Activated CD4-positive, CD25-positive, alpha-beta regulatory T cell (primary cell): ENCODE measurements at regions not wholly inside any gene's neighbourhood (a gene's known extent, or its start where the extent isn't known, plus 50 kb on each side); places are given as distances from the start of the nearest gene placed in this dataset.

Experiments
- DNase-seq, 4 experiments: peaks; one replicate each; lab custom pipeline; 2025; lab: John Stamatoyannopoulos, UW

DNA sequence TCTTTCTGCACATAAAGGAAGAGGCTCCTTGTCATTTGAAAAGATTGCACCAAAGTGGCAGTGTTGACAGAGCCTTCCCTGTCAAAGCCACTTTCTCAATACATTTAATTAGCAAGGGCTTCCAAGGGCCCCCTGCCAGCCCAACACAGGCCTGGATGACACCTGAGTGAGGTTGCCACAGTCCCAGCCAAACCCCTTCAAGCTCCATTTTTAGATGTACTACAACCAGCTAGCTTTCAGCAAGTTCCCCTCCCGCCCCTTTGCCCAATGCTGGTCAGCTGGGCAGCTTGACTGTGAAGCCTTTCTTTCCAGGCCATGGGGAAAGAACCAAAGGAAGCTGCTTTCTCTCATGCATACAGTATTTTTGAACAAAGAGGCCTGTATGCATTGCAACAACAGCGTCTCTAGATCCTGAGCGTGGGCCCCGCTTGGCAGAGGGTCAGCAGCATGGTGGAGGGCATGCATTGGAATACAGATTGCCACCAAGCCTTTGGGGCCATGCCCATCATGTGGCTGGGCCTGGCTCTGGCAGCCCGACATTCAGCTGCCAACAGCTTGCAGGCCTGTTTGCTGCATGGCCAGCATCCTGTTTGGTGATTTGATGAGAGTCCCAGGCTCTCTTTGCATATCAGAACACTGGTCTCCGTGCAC is 261.1 kb upstream of the GATB start:
- no peak for DNase-seq

DNA sequence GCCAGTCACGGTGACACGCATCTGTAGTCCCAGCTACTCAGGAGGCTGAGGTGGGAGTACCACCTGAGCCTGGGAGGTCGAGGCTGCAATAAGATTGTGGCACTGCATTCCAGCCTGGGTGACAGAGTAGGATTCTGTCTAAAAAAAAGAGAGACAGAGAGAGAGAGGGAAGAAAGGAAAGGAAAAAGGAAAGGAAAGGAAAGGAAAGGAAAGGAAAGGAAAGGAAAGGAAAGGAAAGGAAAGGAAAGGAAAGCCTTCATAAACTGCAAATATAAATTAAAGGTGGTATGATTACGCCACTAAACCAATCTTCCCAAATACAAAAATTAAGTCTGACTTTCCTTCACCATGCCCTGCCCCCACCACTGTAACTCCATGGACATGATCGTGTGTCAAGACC is 259.3 kb upstream of the GATB start:
- no peak for DNase-seq

DNA sequence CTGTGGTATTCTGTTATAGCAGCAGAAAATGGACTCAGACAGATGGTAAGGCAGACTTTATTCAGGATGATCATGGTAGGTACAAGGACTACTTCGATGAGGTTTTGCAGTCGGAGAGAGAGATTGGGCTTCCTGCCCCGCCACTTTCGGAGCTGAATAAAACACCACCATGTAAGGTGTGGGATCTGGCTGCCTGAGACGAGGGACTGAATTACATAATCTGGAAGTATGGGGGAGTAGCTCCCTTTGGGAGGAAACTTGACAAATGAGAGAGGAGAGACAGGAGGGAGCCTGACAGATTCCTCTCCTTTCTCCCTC is 255.5 kb upstream of the GATB start:
- DNase-seq = no peak

DNA sequence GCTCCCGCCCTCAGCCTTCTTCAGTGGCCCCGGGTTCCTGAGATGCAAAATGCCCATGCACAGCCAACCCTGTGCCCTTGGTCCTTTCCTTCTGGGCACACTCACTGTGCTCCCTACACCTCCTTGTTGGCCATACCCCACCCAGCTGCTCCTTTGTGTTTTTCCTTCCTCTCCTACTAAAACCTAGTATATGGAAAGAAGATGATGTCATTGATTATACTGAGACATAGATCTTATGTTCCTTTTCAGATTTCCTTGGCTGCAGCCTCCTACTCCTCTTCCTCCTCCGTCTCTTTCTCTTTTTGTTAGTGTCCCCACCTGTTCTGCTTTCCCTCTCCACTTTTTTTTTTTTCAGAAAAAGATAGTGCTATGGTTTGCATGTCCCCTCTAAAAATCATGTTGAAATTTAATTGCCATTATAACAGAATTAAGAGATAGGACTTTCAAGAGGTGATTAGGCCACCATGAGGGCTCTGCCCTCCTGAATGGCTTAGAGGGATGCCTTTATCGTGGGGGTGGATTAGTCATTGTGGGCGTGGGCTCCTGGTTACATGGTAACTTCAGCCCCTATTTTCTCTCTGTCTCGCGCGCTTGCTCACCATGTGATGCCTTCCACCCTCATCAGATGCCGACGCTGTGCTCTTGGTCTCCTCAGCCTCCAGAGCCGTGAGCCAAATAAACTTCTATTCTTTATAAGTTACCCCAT is 254.9 kb upstream of the GATB start:
- DNase-seq = no peak

DNA sequence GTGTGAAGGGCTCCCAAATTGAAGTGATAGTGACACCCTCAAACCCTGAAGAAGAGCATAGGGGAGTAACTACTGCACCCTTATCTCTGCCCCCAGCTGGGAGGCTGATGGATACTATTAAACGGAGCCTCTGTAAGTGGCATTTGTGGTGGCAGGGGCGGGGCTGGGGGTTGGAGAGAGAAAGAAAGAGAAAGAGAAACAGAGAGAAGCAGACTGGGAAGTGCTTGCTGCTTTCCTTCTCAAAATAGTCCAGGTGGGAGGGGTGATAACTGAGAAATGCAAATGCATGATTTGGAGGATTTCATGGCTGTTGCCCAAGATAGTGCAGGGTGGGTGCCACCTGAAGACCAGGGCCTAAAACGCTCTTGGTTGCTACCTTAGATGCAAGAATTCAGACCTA is 253.5 kb upstream of the GATB start:
- no peak for DNase-seq

DNA sequence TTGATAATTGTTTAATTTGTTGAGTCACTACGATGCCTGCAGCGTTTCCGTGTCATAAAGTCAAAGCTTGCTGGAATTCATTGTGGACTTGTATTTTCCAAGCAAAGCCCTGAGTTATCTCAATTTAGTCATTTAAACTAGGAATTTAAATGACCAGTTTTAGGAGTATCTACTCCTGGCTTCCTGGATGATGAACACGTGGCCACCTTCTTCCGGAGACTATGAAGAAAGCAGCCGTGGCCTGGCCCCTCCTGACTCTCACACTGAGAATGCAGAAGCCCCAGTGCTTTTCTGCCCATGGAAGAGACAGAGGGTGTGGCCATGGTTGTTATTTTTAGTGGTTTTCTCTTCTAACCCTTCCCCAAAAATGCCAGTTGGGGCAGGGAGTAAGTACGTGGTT is 250.7 kb upstream of the GATB start:
- no peak for DNase-seq

DNA sequence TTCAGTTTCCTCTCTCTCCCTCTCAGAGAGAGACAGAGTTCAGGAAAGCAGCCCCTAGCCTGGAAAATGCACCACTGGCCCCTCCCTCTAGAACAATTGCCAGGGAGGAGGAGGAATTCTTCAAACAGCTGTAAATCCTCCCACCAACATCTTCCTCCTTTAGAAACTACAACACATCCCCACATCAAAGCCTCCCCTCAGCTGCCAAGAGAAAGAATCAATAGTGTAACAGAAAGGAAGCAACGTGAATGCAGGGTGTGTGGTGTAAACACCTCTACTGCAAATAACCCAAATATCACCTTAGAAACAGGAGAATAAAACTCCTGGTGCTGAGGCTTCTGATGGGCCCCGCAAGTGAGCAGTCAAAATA is 249.9 kb upstream of the GATB start:
- no peak for DNase-seq

DNA sequence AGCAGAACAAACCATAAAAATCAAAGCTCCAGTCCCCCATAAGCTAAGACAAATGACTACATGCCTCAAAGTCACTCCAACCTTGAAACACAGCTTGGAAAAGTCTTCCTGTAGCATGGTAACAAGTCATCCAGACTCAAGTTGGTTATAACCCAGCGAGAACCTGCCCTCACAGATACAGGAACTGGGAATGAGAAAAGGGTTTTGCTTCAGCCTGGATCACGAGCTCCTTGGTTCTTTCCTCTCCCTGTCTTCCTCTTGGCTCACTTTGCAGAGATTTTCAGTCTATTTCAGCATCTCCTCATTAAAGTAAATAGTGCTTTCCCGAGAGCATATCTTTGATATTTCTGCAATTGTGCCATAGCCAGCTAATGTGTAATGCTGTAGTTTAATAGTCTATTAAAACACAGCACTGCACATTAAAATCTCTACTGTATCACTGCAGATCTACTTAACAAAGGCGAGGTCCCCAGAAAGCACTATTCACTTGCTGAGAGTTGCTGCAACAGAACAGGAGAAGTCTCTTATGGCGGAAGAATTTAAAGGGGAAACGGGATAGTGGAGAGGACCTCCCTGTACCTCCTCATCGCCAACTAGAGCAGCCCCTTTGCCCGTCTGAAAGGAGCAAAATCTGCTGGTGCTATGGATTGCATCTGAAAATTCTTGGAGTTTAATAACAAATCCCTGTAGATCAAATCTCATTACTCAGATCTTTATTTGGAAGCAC is 249.3 kb upstream of the GATB start:
- DNase-seq = no peak

DNA sequence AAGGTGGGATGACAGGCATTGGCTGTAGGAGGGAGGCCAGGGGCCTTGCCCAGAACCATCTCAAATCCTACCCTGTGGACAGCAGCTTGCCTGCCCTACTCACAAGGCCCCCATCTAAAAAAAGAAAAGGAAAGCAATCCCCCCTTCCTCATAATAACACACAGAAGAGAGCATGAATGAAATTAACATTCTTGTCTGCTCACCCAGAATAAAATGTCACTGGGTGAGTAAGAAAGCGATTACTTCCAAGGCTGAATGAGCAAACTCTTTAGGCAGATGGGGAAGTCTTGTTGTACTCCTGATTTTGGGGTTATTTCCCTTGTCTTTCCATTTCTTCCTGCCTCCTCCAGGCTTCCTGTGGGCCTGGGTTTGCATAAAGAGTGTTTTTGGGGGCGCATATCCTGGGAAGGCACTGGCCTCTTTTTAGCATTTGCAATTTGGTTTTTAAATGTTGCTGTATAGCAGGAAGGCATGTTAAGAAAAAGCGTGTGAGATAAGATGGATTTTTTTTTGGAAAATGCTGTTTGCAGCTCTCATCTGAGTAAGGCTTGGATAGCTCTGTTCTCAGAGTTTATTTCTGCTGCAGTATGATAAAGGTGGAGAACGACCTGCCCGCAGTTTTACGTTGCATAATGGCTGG is 248.3 kb upstream of the GATB start:
- DNase-seq = no peak

DNA sequence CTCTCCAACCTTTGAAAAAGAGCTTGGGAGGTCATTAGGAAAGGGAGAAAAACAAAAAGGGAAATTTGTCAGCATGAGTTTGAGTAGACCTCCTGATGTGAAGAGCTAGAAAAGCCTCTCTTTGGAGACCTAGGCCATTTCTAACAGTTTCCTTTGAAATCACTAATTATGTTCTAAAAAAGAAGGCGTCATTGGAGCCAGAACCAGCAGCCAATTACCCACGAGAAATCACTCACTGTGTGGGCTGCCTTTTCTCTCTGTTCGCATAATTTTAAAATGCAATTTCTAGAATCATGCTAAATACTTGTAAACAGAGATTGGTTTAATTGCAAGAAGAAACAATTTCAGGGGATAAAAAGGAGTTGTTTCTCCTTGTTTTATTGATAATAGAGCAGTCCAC is 246.3 kb upstream of the GATB start:
- no peak for DNase-seq

DNA sequence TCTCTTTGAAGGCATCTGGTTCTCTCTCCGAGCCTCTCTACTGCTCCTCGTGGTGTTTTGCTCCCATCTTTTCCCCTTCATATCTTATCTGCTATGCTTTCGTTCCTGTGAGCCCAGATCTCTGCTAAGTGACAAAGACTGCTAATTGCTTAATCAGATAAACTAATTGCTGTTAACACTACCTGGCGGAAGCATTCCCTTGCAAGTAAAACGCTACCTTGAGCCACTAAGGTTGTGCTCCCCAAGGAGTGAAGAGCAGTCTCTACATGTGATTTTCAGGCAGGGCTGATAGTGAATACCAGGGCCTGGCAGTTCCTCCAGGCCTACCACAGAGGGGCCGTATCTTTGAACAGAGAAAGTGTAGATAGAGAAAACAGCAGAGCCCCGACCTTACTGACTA is 244.0 kb upstream of the GATB start:
- DNase-seq = no peak

DNA sequence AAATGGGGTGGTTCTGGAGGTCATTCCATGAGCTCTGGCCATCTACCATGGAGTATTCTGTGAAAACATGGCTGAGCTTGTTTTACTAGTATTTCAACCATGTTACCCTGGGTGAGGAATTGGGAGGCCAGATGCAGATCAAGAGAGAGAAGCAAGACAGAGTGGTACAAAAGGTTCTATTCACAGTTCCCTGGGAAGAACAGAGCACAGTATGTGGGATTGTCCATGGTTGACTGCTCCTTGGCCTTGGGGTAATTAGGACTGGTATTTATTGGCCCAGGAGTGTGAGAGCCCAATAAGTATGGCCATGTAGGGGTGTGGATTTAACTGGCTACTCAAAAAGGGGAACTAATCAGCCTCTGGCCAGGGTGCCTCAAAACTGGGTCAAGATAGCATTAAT is 239.7 kb upstream of the GATB start:
- no peak for DNase-seq

DNA sequence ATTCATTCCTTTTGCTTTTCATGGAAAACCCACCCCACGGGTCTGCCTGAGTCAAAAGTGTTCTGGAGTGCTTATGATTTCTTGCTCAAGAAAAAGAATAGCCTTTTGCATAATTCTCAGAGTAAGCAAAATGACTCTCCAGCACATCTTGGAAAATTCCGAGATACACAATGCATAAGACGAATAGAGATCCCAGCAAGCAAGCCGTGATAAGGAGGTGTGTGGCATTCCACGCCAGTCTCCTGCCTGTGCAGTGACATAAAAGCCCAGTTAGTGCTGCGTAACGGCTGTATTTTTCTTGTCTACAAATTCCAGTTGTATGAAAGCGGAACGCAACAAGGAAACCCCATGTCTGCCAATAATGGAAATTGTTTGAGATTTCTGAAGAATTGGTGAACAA is 237.9 kb upstream of the GATB start:
- no peak for DNase-seq

DNA sequence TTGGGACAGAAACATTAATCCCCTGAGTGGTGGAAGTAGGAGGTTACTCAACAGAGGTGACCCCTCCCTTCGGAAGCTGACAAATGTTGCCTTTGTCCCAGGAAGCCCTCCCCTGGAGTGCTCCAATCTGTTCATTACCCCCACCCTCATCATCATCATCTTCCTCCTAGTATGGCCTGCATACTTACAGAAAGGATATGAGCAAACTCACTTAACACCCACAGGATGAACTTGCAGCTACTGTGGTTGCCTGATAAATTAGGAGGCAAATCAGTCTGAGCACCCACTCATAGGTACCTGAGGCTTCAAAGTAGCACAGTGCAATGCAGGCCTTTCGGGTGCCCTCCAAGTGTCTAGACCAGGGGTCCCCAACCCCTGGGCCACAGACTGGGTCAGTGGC is 236.7 kb upstream of the GATB start:
- no peak for DNase-seq

DNA sequence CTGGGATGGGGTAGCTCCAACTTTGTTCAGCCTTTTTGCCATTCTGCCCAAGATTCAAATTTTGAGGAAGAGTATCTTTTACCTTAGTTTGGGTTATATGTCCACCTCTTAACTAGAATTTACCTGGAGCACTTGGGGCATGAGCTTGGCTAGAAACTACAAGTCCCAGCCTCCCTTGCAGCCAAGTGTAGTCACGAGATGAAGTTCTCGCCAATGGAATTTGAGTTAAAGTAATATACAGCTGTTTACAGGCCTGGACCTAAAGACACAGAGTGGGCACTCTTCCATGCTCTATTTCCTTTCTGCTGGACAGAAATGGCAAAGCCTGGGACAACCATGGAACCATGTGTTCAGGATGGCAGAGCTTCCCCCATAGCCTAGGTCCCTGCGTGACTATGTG is 233.6 kb upstream of the GATB start:
- no peak for DNase-seq

DNA sequence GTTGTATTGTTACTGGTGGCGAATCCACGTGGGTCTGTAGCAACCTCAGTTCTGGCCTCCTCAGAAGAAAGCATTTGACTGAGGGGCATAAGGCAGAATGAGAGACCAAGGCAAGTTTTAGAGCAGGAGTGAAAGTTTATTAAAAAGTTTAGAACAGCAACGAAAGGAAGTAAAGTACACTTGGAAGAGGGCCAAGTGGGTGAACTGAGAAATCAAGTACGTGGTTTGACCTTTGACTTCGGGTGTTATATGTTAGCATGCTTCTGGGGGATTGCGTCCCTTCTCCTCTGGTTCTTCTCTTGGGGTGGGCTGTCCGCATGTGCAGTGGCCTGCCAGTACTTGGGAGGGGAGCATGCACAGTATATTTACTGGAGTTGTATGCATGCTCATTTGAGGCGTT is 232.7 kb upstream of the GATB start:
- no peak for DNase-seq

DNA sequence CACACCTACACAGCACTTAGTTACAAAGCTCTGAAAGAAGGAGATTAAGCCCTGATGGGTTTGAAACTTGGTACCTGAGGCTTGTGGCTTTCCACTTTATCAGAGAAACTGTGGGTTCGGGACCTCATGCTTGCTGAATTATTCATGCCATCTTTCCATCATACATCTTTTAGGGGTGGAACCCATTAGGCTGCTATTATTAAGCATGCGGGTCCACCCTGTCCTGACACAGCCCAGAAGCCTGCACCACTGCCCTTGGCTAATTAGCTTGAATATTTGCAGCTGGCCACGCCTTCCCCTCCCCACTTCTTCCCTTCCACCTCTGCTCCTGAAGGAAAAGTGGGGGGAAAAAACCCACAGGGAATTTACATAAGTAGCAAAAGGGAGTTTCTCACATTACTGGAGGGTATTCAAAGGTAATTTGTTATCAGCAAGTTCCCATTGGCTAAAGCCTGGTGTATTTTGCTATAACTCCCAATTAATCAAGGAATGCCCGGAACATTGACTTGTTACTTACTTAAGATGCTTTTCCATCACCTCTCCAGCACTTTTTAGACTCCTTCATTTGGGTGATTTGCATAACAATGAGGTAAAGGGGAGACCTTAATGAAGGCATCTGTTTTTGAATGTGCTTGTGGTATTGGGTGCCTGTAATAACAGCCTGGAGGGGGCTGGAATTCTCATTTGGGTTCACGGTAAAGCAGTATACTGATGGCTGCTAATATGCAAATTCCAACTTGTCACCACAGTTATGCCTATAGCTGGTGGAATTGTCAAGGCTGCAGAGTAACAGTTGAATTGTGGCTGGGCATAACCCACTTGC is 231.7 kb upstream of the GATB start:
- no peak for DNase-seq

DNA sequence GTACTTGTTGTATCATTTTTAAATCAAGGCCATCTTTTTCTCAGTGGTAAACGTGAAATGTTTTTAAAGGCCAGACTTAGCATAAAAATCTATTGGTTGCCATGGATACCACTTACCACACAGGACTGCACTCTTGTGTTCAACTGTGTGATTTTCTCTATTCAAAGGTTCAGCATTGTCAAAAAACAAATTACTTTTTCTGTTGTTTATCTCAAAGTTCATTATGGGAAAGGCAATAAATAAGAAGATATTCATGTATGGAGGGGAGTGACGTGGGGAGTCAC is 231.0 kb upstream of the GATB start:
- no peak for DNase-seq

DNA sequence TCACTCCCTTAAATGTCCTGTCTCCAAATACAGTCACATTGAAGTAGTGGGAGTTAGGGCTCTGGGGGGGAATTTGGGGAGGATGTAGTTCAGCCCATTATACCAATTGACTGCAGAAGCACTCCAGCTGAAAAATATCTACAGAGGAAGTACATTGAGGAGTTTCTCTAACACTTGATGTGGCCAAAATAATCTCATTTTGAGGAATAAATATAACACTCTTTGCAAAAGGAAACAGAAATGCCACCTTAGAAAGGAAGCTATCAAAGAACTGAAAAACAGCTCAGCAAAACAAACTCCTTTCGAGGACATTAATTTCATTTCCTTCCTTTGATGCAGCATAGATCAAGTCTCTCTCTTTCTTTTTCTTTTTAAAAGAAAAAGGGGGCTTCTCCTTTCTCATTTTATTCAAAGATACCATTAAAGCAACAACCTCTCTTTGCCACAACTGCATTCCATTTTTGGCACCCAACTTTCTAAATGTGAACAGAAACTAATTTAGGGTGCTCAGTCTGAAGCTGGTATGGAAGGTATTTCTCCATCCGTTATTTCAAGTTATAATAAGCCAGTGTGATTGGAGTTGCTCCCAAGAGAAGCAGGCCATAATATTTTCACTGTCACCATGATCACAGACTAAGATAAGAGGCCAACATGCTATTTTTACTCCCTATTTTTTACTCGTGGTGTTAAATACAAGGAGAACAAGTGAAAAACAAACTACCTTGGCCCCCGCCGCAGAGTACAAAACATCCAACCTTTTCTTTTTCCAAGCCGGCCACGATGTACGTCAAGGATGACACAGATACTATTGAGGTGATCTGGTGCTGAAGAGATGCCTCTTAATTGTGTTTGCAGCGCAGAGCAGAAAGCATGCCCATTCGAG is 230.4 kb upstream of the GATB start:
- DNase-seq = no peak

DNA sequence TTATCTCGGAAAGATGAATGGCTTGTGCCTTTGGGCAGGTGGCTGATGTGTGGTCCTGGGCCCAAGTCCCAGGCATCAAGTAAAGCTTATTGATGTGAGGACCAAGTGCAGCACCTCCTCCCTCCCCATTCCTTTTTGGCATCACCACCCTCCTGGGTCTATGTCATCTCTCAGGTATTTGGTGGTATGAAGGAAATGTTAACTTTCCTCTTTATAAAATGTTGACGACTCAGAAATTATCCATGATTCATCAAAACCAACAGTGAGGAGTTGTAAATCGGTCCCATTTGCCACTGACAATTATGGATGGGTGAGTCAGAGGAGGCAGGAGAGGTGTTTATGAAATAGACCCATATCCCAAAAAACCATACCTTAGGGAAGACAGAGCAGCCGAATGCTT is 229.4 kb upstream of the GATB start:
- DNase-seq = no peak

DNA sequence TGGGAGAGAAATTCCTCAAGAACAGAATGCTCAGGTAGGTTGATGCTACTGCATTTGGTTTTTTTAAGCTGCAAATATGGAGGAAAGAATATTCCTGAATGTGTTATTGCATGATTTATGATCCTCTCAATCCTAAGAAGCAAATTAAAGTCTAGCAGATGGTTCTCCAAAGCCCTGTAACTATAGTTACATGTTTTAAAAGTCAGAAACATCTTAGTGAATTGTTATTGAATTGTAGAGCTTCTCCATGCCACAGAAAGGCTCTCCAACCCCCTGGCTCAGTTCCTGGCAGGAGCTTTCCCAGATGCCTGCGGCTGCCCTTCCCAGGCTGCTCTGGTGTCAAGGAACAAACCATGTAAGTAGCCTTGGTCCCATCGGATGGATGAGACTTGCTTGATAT is 227.8 kb upstream of the GATB start:
- DNase-seq = no peak

DNA sequence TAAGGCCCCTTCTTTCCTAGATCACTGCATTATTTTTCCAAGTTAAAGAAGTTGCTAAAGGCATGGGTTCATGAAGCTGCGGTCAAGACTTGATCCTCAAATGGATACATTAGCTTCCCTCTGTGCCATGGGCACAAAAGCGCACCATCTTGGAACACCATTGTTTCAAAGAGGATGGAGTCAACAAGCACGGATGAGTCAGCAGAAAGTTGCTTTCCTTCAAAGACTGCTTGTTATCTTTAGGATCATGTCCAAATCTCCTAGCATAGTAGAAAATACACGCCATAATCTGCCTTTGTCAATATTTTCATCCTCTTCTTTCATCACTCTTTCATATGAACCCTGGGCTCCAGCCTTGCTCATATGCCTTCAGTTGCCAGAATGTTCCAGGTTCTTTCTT is 226.8 kb upstream of the GATB start:
- DNase-seq = no peak
